HuH-7.5 (cell line): ENCODE measurements at regions not wholly inside any gene's neighbourhood (a gene's known extent, or its start where the extent isn't known, plus 50 kb on each side); places are given as distances from the start of the nearest gene placed in this dataset.

Source experiments
- DNase-seq: peaks from one replicate; pipeline ENCODE4 v3.0.0; 2011; ENCODE audit warnings: low spot score

- no peak for DNase-seq
Measured at GRCh38 chr3:159130108-159130507, 328.3 kb downstream of the MFSD1 start.

DNA sequence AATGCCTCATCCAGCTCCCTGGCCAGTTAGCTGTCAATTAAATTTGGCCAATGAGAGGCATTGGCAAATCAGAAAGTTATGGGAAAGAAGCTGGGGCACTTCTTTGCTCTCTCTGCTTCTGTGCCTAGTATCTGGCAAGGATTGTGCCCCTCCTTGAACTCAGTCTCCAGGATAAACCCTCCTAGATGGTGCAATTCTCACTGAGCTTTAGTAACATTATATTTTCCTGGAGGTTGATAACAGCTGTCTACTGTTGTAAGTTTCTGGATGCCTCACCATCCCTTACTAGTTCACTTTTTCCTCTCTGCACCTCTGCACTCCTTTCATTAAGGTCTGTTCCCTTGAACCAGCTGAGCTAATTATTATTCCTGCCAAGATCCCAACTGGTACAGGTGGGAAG, 329.5 kb downstream of the MFSD1 start:
- no peak for DNase-seq

DNA sequence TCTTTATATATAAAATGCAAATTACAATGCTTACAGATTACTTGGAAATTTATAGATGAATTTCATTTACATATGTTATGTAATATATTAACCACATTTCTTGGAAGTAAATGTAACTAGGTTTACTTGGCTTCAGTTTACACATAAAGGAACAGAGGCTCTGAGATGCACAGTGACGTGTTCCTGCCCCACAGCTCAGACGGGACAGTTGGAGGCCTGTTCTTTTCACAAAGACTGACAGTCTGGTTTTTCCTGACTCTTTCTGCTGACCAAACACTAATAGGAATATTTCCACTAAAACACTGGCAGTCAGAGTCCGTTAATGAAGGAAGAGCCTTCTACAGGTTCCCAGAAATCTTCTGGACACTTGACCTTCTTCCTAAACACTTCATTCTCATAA, 336.1 kb downstream of the MFSD1 start:
- DNase-seq = no peak

- DNase-seq = no peak
Measured at GRCh38 chr3:159139326-159139725, 337.5 kb downstream of the MFSD1 start.

- DNase-seq = no peak
Measured at GRCh38 chr3:159144472-159144871, 342.6 kb downstream of the MFSD1 start.

- DNase-seq = no peak
Measured at GRCh38 chr3:159144891-159145290, 343.0 kb downstream of the MFSD1 start.

DNA sequence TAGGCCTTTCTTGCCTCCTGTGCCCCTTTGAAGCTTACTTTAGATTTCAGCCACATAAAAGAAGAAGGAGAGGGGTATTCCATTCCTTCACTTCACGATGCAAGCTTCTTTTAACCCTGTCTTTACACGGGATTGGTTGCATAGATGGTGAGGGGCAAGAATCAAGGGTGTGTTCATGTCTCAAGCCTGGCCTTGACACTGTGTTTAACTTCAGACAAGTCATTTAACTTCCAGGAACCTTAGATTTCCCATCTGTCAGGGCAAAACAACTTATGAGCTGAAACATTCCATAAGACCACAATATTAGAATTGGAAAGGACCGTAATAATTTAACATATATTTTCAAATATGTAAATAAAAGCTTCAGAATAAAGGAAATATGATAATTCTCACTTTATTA, 344.5 kb downstream of the MFSD1 start:
- no peak for DNase-seq

GRCh38 chr3:159146856-159147435, 345.1 kb downstream of the MFSD1 start:
- DNase-seq = no peak

GRCh38 chr3:159147813-159148212, 346.0 kb downstream of the MFSD1 start:
- DNase-seq = no peak

GRCh38 chr3:159148466-159148865, 346.6 kb downstream of the MFSD1 start:
- no peak for DNase-seq

GRCh38 chr3:159149131-159149530, 347.3 kb downstream of the MFSD1 start:
- DNase-seq = no peak

DNA sequence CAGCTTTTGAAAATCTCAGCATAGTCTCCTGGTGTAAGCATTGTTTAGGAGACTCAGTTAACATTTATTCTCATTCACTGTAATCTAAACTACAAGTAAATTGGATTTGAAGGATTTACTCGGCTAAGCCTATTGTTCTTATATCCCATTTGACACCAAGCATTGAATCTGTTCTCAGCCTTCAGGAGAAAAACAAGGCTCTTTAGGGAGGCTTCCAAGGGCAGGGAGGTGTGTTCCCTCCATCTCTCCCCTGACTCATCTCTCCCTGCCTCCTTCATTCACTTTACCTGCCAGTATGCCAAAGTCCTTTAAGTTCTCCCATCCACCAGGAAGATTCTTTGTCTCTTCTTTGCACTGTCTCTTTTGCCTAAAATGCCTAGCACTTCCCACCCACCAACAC, 347.8 kb downstream of the MFSD1 start:
- DNase-seq = no peak

DNA sequence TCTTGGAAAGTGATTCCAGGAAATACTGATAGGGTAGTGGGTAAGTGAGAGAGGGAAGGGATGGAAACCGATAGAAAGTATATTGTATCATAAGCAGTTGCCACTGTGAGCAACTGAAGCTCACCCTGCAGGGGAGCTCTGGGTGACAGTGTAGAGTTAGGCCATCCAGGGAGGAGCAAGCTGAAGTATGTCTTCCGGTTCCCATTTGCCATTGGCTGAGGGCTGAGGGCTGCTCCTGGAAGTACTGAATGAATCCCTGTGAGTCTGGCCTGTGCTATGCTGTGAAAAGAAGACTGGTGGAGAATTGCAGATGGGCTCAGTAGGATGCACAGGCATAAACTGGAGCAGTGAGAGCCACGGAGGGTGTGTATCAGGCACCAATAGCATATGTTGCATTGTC, 348.3 kb downstream of the MFSD1 start:
- no peak for DNase-seq

DNA sequence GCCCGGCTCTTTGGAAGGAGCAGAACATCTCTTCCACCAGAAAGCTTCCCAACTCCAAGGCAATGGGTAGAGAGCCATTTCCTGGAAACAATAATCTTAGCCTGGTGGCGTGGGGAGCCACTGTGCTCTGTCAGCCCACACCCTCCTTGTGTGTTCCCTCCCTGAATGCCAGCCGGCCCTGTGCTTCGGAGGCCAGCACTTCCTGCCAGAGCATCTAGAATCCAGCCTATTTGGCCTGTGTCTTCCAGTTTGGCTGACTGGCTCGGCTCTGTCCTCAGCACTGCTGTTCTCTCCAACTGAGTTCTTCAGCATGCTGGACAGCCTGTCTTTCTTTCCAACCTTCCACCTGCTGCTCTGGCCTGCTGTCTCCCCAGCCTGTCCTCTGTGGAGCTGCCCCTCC, 349.3 kb downstream of the MFSD1 start:
- no peak for DNase-seq

GRCh38 chr3:159157275-159157674, 355.4 kb downstream of the MFSD1 start:
- DNase-seq = no peak

DNA sequence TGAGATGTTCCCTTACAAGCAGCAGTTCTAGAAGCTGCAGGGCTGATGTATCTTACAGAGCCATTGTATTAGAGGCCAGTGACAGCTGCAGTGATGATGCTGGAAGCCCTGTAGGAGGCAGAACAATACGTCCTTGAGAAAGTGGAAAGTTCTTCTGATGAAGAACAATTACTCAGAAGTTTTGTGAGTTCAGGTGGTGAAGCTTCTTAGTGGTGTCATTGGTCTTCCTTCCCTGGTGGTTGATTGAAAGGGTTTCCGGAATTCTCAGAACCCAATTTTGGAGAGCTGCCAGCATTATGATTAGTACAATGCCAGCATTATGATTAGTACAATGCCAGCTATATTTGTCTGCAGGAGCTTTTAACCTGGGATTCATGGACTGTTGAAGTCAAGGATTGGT, 356.4 kb downstream of the MFSD1 start:
- DNase-seq = no peak

DNA sequence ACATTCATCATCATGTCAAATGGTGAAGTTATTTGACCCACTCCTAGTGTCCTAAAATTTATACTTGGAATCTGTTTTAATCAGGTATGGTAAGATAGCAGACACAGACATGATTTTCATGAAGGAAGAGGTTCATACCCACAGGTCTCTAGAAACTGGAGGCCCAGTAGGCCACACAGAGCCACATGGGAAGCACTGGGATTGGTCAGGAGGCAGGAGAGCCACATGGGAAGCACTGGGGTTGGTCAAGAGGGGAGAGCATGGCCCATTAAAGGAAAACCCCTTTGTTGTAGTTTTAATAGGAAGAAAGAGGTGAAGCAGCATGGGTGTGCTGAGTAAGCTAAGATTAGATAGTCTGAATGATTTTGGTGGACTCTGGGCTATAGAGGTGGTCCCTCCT, 356.9 kb downstream of the MFSD1 start:
- DNase-seq = no peak

- no peak for DNase-seq
Measured at GRCh38 chr3:159159546-159159945, 357.7 kb downstream of the MFSD1 start.

DNA sequence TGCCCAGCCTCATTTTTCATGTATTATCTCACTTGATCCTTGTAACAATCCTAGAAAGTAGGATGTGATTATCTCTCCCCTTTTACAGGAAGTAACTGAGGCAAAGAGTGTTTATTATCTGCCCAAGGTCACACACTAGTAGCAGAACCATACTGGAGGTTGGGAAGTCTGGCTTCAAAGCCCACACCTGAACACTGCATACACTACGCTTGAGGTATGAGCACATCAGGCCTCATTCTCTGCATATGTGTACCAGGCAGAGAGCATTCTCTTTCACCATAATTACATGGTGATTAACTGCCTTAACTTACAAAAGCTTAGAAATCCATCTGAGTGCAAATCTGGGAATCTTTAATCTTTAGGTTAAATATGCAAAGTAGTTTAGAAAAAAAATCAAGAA, 361.8 kb downstream of the MFSD1 start:
- DNase-seq = no peak

GRCh38 chr3:159165961-159166360, 364.1 kb downstream of the MFSD1 start:
- DNase-seq = no peak

GRCh38 chr3:159166899-159167586, 365.2 kb downstream of the MFSD1 start:
- no peak for DNase-seq

DNA sequence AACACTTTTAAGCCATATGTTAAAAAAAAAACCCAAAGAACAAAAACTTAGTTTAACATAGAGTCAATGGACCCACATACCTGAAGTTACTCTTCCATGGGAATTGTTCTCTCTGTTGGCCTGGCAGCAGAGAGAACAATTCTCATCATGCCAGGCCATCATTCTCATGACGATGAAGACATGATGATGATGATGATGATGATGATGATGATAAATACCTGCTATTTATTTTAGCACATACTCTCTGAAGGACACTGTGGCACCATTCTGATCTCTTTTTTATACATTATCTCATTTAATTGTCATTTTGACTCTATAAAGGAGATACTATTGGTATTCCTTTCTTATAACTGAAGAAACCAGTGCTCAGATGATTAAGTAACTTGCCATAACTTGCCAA, 366.9 kb downstream of the MFSD1 start:
- DNase-seq = no peak

DNA sequence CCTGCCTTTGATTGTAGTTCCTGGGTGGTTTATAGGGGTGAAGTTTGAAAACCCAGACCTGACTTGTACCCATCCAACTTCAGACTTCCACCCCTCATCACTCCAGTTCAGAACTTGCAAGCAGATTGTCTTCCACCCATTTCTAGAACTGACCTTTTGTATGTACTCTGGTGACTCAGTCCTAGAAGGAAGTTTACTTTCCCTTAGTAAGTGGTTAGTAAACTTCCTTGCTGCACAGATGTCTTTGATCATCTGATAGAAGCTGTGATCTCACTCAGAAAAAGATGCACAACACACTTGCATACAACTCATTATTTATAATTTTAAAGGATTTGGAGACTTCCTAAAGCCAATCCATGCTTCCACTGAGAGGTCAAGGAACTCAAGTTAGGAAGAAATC, 368.0 kb downstream of the MFSD1 start:
- DNase-seq = no peak

DNA sequence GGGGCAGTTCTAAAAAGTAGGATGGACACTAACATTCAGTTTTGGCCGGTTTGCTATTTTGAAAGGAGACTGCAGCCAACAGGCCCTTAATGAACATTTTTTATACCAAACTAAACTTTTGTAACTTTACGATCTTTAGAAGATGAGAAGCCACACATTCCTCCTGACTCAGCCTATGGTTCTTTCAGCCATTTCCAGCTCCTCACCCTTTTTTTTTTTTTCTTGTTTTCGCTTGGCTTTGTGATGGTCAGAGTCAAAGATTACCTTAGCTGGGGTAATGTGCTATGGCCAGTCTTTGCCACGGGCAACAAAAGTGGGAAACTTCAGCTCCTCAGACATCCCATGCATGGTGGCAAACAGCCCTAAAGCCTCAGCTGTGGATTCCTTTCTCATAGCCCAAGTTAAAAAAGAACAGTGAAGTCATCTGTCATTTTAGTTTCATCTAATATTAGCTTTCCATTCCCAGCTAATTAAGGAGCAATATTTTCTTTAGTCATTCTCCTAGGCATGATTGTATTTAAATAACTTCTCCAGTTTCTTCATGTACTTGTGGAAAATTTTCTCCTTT, 368.7 kb downstream of the MFSD1 start:
- no peak for DNase-seq
